NT2/D1 (cell line): ENCODE measurements at regions not wholly inside any gene's neighbourhood (a gene's known extent, or its start where the extent isn't known, plus 50 kb on each side); places are given as distances from the start of the nearest gene placed in this dataset.

Experiments used
- SUZ12 ChIP-seq: IDR thresholded peaks from 2 replicates; pipeline ENCODE4 v1.6.1; 2011; ENCODE audit not compliant: insufficient read length, insufficient read depth; ENCODE audit errors: extremely low read depth
- YY1 ChIP-seq: IDR thresholded peaks from 2 replicates; pipeline ENCODE4 v1.6.1; 2011; ENCODE audit not compliant: insufficient read length, insufficient read depth
- ZNF274 ChIP-seq: IDR thresholded peaks from 2 replicates; pipeline ENCODE4 v1.6.1; 2011; ENCODE audit warnings: mild to moderate bottlenecking, low read depth, low read length

DNA sequence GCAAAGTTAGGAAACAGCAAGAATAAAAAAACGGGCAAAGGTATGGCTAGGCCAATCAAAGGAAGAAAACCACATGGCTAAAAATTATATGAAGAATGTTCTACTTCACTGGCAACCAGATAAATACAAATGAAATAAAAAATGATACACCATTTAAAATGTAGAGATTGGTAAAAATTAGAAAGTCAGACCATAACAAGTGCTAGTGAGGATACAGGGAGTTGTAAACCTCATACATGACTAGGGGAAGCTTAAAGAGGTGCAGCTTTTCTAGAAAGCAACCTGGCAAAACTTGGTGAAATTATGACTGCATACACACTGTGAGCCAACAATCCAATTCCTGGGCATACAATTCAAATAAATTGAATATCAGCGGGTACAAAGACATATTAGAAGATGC, 119.0 kb upstream of the LIFR start:
- TF ChIP-seq YY1 = no peak
- no peak for TF ChIP-seq SUZ12
- no peak for TF ChIP-seq ZNF274
